ENCODE measurements at regions not wholly inside any gene's neighbourhood (a gene's known extent, or its start where the extent isn't known, plus 50 kb on each side); places are given as distances from the start of the nearest gene placed in this dataset.

- no peaks in the 10 kb centered on the region for H3K9me3 ChIP-seq (replicated peaks; ENCODE audit: low read length)
- no peaks in the 10 kb centered on the region for H3K27me3 ChIP-seq (ENCODE audit: control insufficient read depth, insufficient read depth, low read length)
- H3K36me3 ChIP-seq (ENCODE audit: insufficient read depth, low read length) = no peaks in the 10 kb centered on the region
- no peaks in the 10 kb centered on the region for H3K4me1 ChIP-seq (ENCODE audit: control insufficient read depth, insufficient read depth, low read length)
- H3K9ac ChIP-seq (ENCODE audit: low read depth, low read length) = no peak overlapping the region
- no peak overlapping the region for H3K4me3 ChIP-seq (ENCODE audit: low read length)
- no peak overlapping the region for H3K4me2 ChIP-seq (ENCODE audit: low read length)
Measured at GRCh38 chr3:74507691-74508090, 106.8 kb downstream of the CNTN3 start.

GRCh38 chr3:74506246-74506645, 108.2 kb downstream of the CNTN3 start:
- Histone ChIP-seq H3K9ac (ENCODE audit: low read depth, low read length) (no peak overlapping the region), H3K4me2 (ENCODE audit: low read length) (no peak overlapping the region), H3K9me3 (replicated peaks; ENCODE audit: low read length) (no peaks in the 10 kb centered on the region), H3K27me3 (ENCODE audit: control insufficient read depth, insufficient read depth, low read length) (no peaks in the 10 kb centered on the region), H3K4me3 (ENCODE audit: low read length) (no peak overlapping the region), H3K36me3 (ENCODE audit: insufficient read depth, low read length) (no peaks in the 10 kb centered on the region), H3K4me1 (ENCODE audit: control insufficient read depth, insufficient read depth, low read length) (no peaks in the 10 kb centered on the region)

GRCh38 chr3:74501007-74501406, 113.5 kb downstream of the CNTN3 start:
- H3K4me3 ChIP-seq (ENCODE audit: low read length) = no peak overlapping the region
- no peak overlapping the region for H3K4me2 ChIP-seq (ENCODE audit: low read length)
- H3K27me3 ChIP-seq (ENCODE audit: control insufficient read depth, insufficient read depth, low read length) = no peaks in the 10 kb centered on the region
- no peak overlapping the region for H3K9ac ChIP-seq (ENCODE audit: low read depth, low read length)
- H3K36me3 ChIP-seq (ENCODE audit: insufficient read depth, low read length) = no peaks in the 10 kb centered on the region
- H3K9me3 ChIP-seq (replicated peaks; ENCODE audit: low read length) = no peaks in the 10 kb centered on the region
- no peaks in the 10 kb centered on the region for H3K4me1 ChIP-seq (ENCODE audit: control insufficient read depth, insufficient read depth, low read length)

GRCh38 chr3:74500257-74500656, 114.2 kb downstream of the CNTN3 start:
- H3K36me3 ChIP-seq (ENCODE audit: insufficient read depth, low read length) = no peaks in the 10 kb centered on the region
- no peaks in the 10 kb centered on the region for H3K9me3 ChIP-seq (replicated peaks; ENCODE audit: low read length)
- H3K27me3 ChIP-seq (ENCODE audit: control insufficient read depth, insufficient read depth, low read length) = no peaks in the 10 kb centered on the region
- H3K4me3 ChIP-seq (ENCODE audit: low read length) = no peak overlapping the region
- H3K4me1 ChIP-seq (ENCODE audit: control insufficient read depth, insufficient read depth, low read length) = no peaks in the 10 kb centered on the region
- no peak overlapping the region for H3K9ac ChIP-seq (ENCODE audit: low read depth, low read length)
- H3K4me2 ChIP-seq (ENCODE audit: low read length) = no peak overlapping the region

- H3K4me3 ChIP-seq (ENCODE audit: low read length) = no peak overlapping the region
- no peaks in the 10 kb centered on the region for H3K9me3 ChIP-seq (replicated peaks; ENCODE audit: low read length)
- no peak overlapping the region for H3K9ac ChIP-seq (ENCODE audit: low read depth, low read length)
- H3K4me2 ChIP-seq (ENCODE audit: low read length) = no peak overlapping the region
- H3K36me3 ChIP-seq (ENCODE audit: insufficient read depth, low read length) = no peaks in the 10 kb centered on the region
- no peaks in the 10 kb centered on the region for H3K4me1 ChIP-seq (ENCODE audit: control insufficient read depth, insufficient read depth, low read length)
- no peaks in the 10 kb centered on the region for H3K27me3 ChIP-seq (ENCODE audit: control insufficient read depth, insufficient read depth, low read length)
Measured at GRCh38 chr3:74491874-74492273, 122.6 kb downstream of the CNTN3 start.

- H3K9me3 ChIP-seq (replicated peaks; ENCODE audit: low read length) = no peaks in the 10 kb centered on the region
- no peaks in the 10 kb centered on the region for H3K27me3 ChIP-seq (ENCODE audit: control insufficient read depth, insufficient read depth, low read length)
- H3K4me2 ChIP-seq (ENCODE audit: low read length) = no peak overlapping the region
- no peak overlapping the region for H3K4me3 ChIP-seq (ENCODE audit: low read length)
- no peaks in the 10 kb centered on the region for H3K36me3 ChIP-seq (ENCODE audit: insufficient read depth, low read length)
- H3K9ac ChIP-seq (ENCODE audit: low read depth, low read length) = no peak overlapping the region
- no peaks in the 10 kb centered on the region for H3K4me1 ChIP-seq (ENCODE audit: control insufficient read depth, insufficient read depth, low read length)
Measured at GRCh38 chr3:74489050-74489792, 125.2 kb downstream of the CNTN3 start.

- Histone ChIP-seq H3K9me3 (replicated peaks; ENCODE audit: low read length) (no peaks in the 10 kb centered on the region), H3K27me3 (ENCODE audit: control insufficient read depth, insufficient read depth, low read length) (no peaks in the 10 kb centered on the region), H3K4me3 (ENCODE audit: low read length) (no peak overlapping the region), H3K4me1 (ENCODE audit: control insufficient read depth, insufficient read depth, low read length) (no peaks in the 10 kb centered on the region), H3K4me2 (ENCODE audit: low read length) (no peak overlapping the region), H3K36me3 (ENCODE audit: insufficient read depth, low read length) (no peaks in the 10 kb centered on the region), H3K9ac (ENCODE audit: low read depth, low read length) (no peak overlapping the region)
Measured at GRCh38 chr3:74479915-74480314, 134.5 kb downstream of the CNTN3 start.

GRCh38 chr3:74470313-74470712, 144.1 kb downstream of the CNTN3 start:
- Histone ChIP-seq H3K4me3 (ENCODE audit: low read length) (no peak overlapping the region), H3K4me1 (ENCODE audit: control insufficient read depth, insufficient read depth, low read length) (no peaks in the 10 kb centered on the region), H3K4me2 (ENCODE audit: low read length) (no peak overlapping the region), H3K9me3 (replicated peaks; ENCODE audit: low read length) (no peaks in the 10 kb centered on the region), H3K27me3 (ENCODE audit: control insufficient read depth, insufficient read depth, low read length) (no peaks in the 10 kb centered on the region), H3K9ac (ENCODE audit: low read depth, low read length) (no peak overlapping the region), H3K36me3 (ENCODE audit: insufficient read depth, low read length) (no peaks in the 10 kb centered on the region)

- Histone ChIP-seq H3K27me3 (ENCODE audit: control insufficient read depth, insufficient read depth, low read length) (no peaks in the 10 kb centered on the region), H3K9ac (ENCODE audit: low read depth, low read length) (no peak overlapping the region), H3K4me3 (ENCODE audit: low read length) (no peak overlapping the region), H3K36me3 (ENCODE audit: insufficient read depth, low read length) (no peaks in the 10 kb centered on the region), H3K9me3 (replicated peaks; ENCODE audit: low read length) (no peaks in the 10 kb centered on the region), H3K4me2 (ENCODE audit: low read length) (no peak overlapping the region), H3K4me1 (ENCODE audit: control insufficient read depth, insufficient read depth, low read length) (no peaks in the 10 kb centered on the region)
Measured at GRCh38 chr3:74469713-74470112, 144.7 kb downstream of the CNTN3 start.

- H3K4me1 ChIP-seq (ENCODE audit: control insufficient read depth, insufficient read depth, low read length) = no peaks in the 10 kb centered on the region
- H3K4me3 ChIP-seq (ENCODE audit: low read length) = no peak overlapping the region
- no peak overlapping the region for H3K4me2 ChIP-seq (ENCODE audit: low read length)
- no peaks in the 10 kb centered on the region for H3K36me3 ChIP-seq (ENCODE audit: insufficient read depth, low read length)
- H3K27me3 ChIP-seq (ENCODE audit: control insufficient read depth, insufficient read depth, low read length) = no peaks in the 10 kb centered on the region
- H3K9ac ChIP-seq (ENCODE audit: low read depth, low read length) = no peak overlapping the region
- H3K9me3 ChIP-seq (replicated peaks; ENCODE audit: low read length) = no peaks in the 10 kb centered on the region
Measured at GRCh38 chr3:74469151-74469550, 145.3 kb downstream of the CNTN3 start.

GRCh38 chr3:74465715-74466410, 148.6 kb downstream of the CNTN3 start:
- Histone ChIP-seq H3K4me1 (ENCODE audit: control insufficient read depth, insufficient read depth, low read length) (no peaks in the 10 kb centered on the region), H3K4me2 (ENCODE audit: low read length) (no peak overlapping the region), H3K9ac (ENCODE audit: low read depth, low read length) (no peak overlapping the region), H3K36me3 (ENCODE audit: insufficient read depth, low read length) (no peaks in the 10 kb centered on the region), H3K9me3 (replicated peaks; ENCODE audit: low read length) (no peaks in the 10 kb centered on the region), H3K27me3 (ENCODE audit: control insufficient read depth, insufficient read depth, low read length) (no peaks in the 10 kb centered on the region), H3K4me3 (ENCODE audit: low read length) (no peak overlapping the region)

- H3K4me3 ChIP-seq (ENCODE audit: low read length) = no peak overlapping the region
- H3K9ac ChIP-seq (ENCODE audit: low read depth, low read length) = no peak overlapping the region
- no peaks in the 10 kb centered on the region for H3K4me1 ChIP-seq (ENCODE audit: control insufficient read depth, insufficient read depth, low read length)
- H3K9me3 ChIP-seq (replicated peaks; ENCODE audit: low read length) = no peaks in the 10 kb centered on the region
- H3K4me2 ChIP-seq (ENCODE audit: low read length) = no peak overlapping the region
- no peaks in the 10 kb centered on the region for H3K36me3 ChIP-seq (ENCODE audit: insufficient read depth, low read length)
- no peaks in the 10 kb centered on the region for H3K27me3 ChIP-seq (ENCODE audit: control insufficient read depth, insufficient read depth, low read length)
Measured at GRCh38 chr3:74463515-74463914, 150.9 kb downstream of the CNTN3 start.
